OCI-LY7 (cell line): ENCODE measurements at regions not wholly inside any gene's neighbourhood (a gene's known extent, or its start where the extent isn't known, plus 50 kb on each side); places are given as distances from the start of the nearest gene placed in this dataset.
"Not testable (repeated sequence)": the region's sequence is repeated elsewhere in the genome, so short reads cannot be mapped to it uniquely, and the experiment has no call there.

ENCODE experiments used
- BruUV-seq: library from RNA; stranded (reverse); fragments of 400-500 nt; replicated peaks from 2 replicates; lab custom pipeline; 2021; lab: Mats Ljungman, UMichigan
- CTCF ChIA-PET: fragments of 300-600 bp; sonication (Branson Sonifier 250); formaldehyde crosslinking; loops from one replicate; lab custom pipeline; 2022; ENCODE audit warnings: antibody characterized with exemption; ENCODE audit not compliant: unreplicated experiment; lab: Charles Lee
- POLR2A ChIA-PET: fragments of 300-600 bp; sonication (Branson Sonifier 250); formaldehyde crosslinking; loops from one replicate; lab custom pipeline; 2022; ENCODE audit warnings: antibody characterized with exemption; lab: Charles Lee
- DNase-seq: peaks from one replicate; pipeline ENCODE4 v3.0.0-alpha.2; 2015; ENCODE audit warnings: low spot score
- H2AFZ ChIP-seq: fragments of 200-600 bp; sonication (generic), shearing (Covaris generic); 2 replicates; pipeline ENCODE4 v1.6.1; 2014; ENCODE audit warnings: mild to moderate bottlenecking, antibody characterized with exemption, low read length, moderate library complexity
- H3K27ac ChIP-seq: fragments of 200-600 bp; sonication (generic); 2 replicates; pipeline ENCODE4 v1.5.1; 2014; ENCODE audit warnings: mixed run types, low read depth, mild to moderate bottlenecking, moderate library complexity, low read length, inconsistent platforms; ENCODE audit not compliant: poor library complexity, severe bottlenecking
- H3K36me3 ChIP-seq: fragments of 200-600 bp; sonication (generic); 2 replicates; pipeline ENCODE4 v1.6.1; 2014; ENCODE audit warnings: mild to moderate bottlenecking, antibody characterized with exemption, low read length, moderate library complexity, mixed read lengths; ENCODE audit not compliant: insufficient read depth
- H3K4me1 ChIP-seq: fragments of 200-600 bp; sonication (generic); 2 replicates; pipeline ENCODE4 v1.5.1; 2014; ENCODE audit warnings: mild to moderate bottlenecking, low read length; ENCODE audit not compliant: insufficient read depth, poor library complexity, severe bottlenecking
- H3K4me2 ChIP-seq: fragments of 200-600 bp; sonication (generic); 2 replicates; pipeline ENCODE4 v1.6.1; 2014; ENCODE audit warnings: mild to moderate bottlenecking, low read length
- H3K4me3 ChIP-seq: fragments of 200-600 bp; sonication (generic); 2 replicates; pipeline ENCODE4 v1.5.1; 2014; ENCODE audit warnings: mild to moderate bottlenecking, low read depth, low read length; ENCODE audit not compliant: poor library complexity, severe bottlenecking
- H3K79me2 ChIP-seq: fragments of 200-600 bp; sonication (generic); 2 replicates; pipeline ENCODE4 v1.6.1; 2016; ENCODE audit warnings: low read depth, mild to moderate bottlenecking, low read length, moderate library complexity, mixed read lengths; ENCODE audit not compliant: insufficient read depth
- H3K9me2 ChIP-seq: fragments of 200-600 bp; sonication (generic); 2 replicates; pipeline ENCODE4 v1.6.1; 2016; ENCODE audit warnings: mild to moderate bottlenecking, low read length, mixed read lengths; ENCODE audit not compliant: insufficient read depth
- H3K9me3 ChIP-seq: fragments of 200-600 bp; sonication (generic); 2 replicates; pipeline ENCODE4 v1.6.1; 2014; ENCODE audit warnings: mild to moderate bottlenecking, mixed run types, low read length, mixed read lengths
- H4K20me1 ChIP-seq: fragments of 200-600 bp; sonication (generic); 2 replicates; pipeline ENCODE4 v1.6.1; 2014; ENCODE audit warnings: mild to moderate bottlenecking, antibody characterized with exemption, low read length, moderate library complexity, mixed read lengths; ENCODE audit not compliant: insufficient read depth
- EZH2phosphoT487 ChIP-seq: fragments of 200-600 bp; sonication (generic); IDR thresholded peaks from 2 replicates; pipeline ENCODE4 v1.6.1; 2018; ENCODE audit warnings: low read depth, borderline replicate concordance, mild to moderate bottlenecking, mixed run types, antibody characterized with exemption, low read length, moderate library complexity, mixed read lengths
- intact Hi-C: fragments of 100-400 bp; cut with micrococcal nuclease; formaldehyde crosslinking; loops from one replicate; pipeline ENCODE4 v1.10.0; 2022; ENCODE audit not compliant: unreplicated experiment
- TF ChIP-seq, protein P1 (sequence below): fragments of 200-600 bp; sonication (generic); conservative IDR thresholded peaks from 2 replicates; pipeline ENCODE4 v1.5.1; 2014; ENCODE audit warnings: mild to moderate bottlenecking, antibody characterized with exemption, low read length, moderate library complexity, mixed read lengths

DNA sequence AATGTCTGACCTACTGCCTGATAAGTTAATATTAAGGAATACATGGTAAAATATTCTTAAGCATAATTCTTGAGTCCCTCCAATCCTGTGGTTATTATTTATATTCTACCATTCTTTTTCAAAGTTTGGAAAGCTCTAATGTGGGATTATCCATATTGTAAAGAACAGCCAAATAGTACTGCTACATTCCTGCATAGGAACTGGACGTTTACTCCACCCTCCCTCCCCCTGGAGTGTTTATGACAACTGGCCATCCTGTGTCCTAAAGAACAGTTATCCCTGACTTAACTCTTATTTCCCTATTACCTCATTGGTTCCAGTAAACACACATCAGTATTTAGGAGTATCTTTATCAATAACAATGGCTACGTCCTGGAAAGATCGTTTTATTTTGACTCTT lies 308.7 kb upstream of the TFAP2D start:
- no peak for DNase-seq
- no TSS peak for BruUV-seq
- Histone ChIP-seq H3K9me2 (no peaks in the 10 kb centered on the region), H3K4me1 (no peaks in the 10 kb centered on the region), H3K36me3 (no peaks in the 10 kb centered on the region), H2AFZ (no peak overlapping the region), H3K79me2 (no peaks in the 10 kb centered on the region), H3K4me3 (no peak overlapping the region), H3K9me3 (no peaks in the 10 kb centered on the region), H3K4me2 (no peak overlapping the region), H3K27ac (no peak overlapping the region), H4K20me1 (no peaks in the 10 kb centered on the region)
- TF ChIP-seq, protein P1, sequence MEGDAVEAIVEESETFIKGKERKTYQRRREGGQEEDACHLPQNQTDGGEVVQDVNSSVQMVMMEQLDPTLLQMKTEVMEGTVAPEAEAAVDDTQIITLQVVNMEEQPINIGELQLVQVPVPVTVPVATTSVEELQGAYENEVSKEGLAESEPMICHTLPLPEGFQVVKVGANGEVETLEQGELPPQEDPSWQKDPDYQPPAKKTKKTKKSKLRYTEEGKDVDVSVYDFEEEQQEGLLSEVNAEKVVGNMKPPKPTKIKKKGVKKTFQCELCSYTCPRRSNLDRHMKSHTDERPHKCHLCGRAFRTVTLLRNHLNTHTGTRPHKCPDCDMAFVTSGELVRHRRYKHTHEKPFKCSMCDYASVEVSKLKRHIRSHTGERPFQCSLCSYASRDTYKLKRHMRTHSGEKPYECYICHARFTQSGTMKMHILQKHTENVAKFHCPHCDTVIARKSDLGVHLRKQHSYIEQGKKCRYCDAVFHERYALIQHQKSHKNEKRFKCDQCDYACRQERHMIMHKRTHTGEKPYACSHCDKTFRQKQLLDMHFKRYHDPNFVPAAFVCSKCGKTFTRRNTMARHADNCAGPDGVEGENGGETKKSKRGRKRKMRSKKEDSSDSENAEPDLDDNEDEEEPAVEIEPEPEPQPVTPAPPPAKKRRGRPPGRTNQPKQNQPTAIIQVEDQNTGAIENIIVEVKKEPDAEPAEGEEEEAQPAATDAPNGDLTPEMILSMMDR: no peak
- no peak for TF ChIP-seq EZH2phosphoT487
- ChIA-PET CTCF (no interaction called here), POLR2A (no interaction called here)
- intact Hi-C loops: no loop called here

DNA sequence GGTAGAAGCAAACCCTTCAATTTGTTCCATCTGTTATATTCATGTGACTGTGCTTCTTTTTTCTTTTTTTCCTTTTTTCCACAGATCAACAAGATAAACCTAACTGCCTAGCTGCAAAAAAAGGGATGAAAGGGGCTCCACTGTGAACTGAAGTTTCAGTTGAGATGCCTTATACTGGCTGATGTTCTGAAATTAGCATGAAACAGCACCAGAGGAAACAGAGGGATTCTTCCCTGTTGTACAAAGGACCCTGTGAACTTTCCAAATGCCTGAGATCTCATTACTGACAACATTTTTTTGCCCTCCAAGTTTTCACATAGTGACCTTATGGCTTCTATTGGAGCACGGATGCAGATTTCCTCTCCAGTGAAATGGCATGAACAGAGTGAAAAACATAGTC lies 302.7 kb upstream of the TFAP2D start:
- H3K27ac ChIP-seq: no peak overlapping the region
- CTCF ChIA-PET: no interaction called here
- no peak overlapping the region for H3K4me3 ChIP-seq
- no peaks in the 10 kb centered on the region for H4K20me1 ChIP-seq
- POLR2A ChIA-PET: interaction anchor here (0.7 kb wide), 1 partner anchor 76 kb away, joined by 3 read pairs; no protein-coding TSS in a partner anchor
- H3K79me2 ChIP-seq: no peaks in the 10 kb centered on the region
- no peak overlapping the region for H3K4me2 ChIP-seq
- intact Hi-C loops: no loop called here
- BruUV-seq: no TSS peak
- no peaks in the 10 kb centered on the region for H3K9me3 ChIP-seq
- no peak for DNase-seq
- TF ChIP-seq, protein P1: no peak
- no peak for TF ChIP-seq EZH2phosphoT487
- H3K9me2 ChIP-seq: no peaks in the 10 kb centered on the region
- H2AFZ ChIP-seq: no peak overlapping the region
- H3K4me1 ChIP-seq: no peaks in the 10 kb centered on the region
- H3K36me3 ChIP-seq: no peaks in the 10 kb centered on the region

GRCh38 chr6:50421041-50421440 lies 292.3 kb upstream of the TFAP2D start:
- H3K36me3 ChIP-seq, H3K27ac ChIP-seq, H3K4me2 ChIP-seq, H3K9me3 ChIP-seq, CTCF ChIA-PET, POLR2A ChIA-PET, H2AFZ ChIP-seq, H3K79me2 ChIP-seq, H3K4me3 ChIP-seq, intact Hi-C loops, DNase-seq, H3K4me1 ChIP-seq, H3K9me2 ChIP-seq, BruUV-seq, H4K20me1 ChIP-seq: not testable (repeated sequence)
